ENCODE measurements at regions not wholly inside any gene's neighbourhood (a gene's known extent, or its start where the extent isn't known, plus 50 kb on each side); places are given as distances from the start of the nearest gene placed in this dataset.

DNA sequence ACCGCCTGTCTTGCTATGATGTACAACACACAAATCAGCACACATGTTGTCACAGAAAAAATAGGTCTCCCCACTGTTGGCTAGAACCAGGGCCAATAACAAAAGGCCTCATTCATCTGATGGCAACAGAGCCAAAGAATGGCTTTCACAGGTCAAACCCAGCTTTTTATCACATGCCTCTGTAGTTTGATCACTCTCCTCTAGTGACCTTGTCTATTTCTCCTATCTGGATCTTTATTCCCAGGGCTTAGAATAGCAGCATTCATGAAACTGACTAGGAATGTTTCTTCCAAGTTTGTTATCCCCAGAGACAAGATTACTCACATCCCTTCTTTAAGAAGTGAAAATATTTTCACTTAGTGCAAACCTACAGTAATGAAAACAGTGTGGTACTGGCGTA lies 285.8 kb upstream of the GYPC start:
- Histone ChIP-seq H3K27me3 (no peaks in the 10 kb centered on the region), H3K36me3 (no peaks in the 10 kb centered on the region), H3K9me3 (no peaks in the 10 kb centered on the region), H3K4me1 (ENCODE audit: insufficient read depth) (no peaks in the 10 kb centered on the region), H3K27ac (no peak overlapping the region), H3K4me3 (no peak overlapping the region)
- TF ChIP-seq POLR2A (IDR thresholded peaks at IDR 0.05) (no peak), EP300 (IDR thresholded peaks at IDR 0.05) (no peak), CTCF (IDR thresholded peaks at IDR 0.05) (no peak)
- DNase-seq: no peak
- WGBS, 3 donors: 47 to 61% (median 50%) methylated on average over 2 of the region's 2 CpGs
- intact Hi-C loops (cut with DNase I): loop anchor here in 1 of 4 donors (10.0 kb wide), 1 partner anchor 415 kb away; no protein-coding TSS in a partner anchor

- H3K4me3 ChIP-seq: no peak overlapping the region
- H3K27ac ChIP-seq: no peak overlapping the region
- no peak for DNase-seq
- no peaks in the 10 kb centered on the region for H3K9me3 ChIP-seq
- H3K4me1 ChIP-seq (ENCODE audit: insufficient read depth): no peaks in the 10 kb centered on the region
- intact Hi-C loops (cut with DNase I): loop anchor here in 1 of 4 donors (10.0 kb wide), 1 partner anchor 412 kb away; no protein-coding TSS in a partner anchor
- WGBS, 3 donors: 96 to 99% (median 97%) methylated on average over 4 of the region's 4 CpGs
- TF ChIP-seq EP300 (IDR thresholded peaks at IDR 0.05) (no peak), POLR2A (IDR thresholded peaks at IDR 0.05) (no peak), CTCF (IDR thresholded peaks at IDR 0.05) (no peak)
- no peaks in the 10 kb centered on the region for H3K27me3 ChIP-seq
- no peaks in the 10 kb centered on the region for H3K36me3 ChIP-seq
Observed at GRCh38 chr2:126372406-126372805, 283.6 kb upstream of the GYPC start.

GRCh38 chr2:126378176-126378575 lies 277.8 kb upstream of the GYPC start:
- no peak for TF ChIP-seq POLR2A (IDR thresholded peaks at IDR 0.05)
- Histone ChIP-seq H3K9me3 (no peaks in the 10 kb centered on the region), H3K36me3 (no peaks in the 10 kb centered on the region), H3K27ac (no peak overlapping the region), H3K27me3 (peaks cover 2% of the 10 kb centered on the region), H3K4me1 (ENCODE audit: insufficient read depth) (peaks cover 2% of the 10 kb centered on the region), H3K4me3 (no peak overlapping the region)
- intact Hi-C loops (cut with DNase I): loop anchor here in 1 of 4 donors (10.0 kb wide), 1 partner anchor 407 kb away; no protein-coding TSS in a partner anchor
- DNase-seq: no peak
- 82 to 97% (median 86%) methylated on average over 1 of the region's 1 CpG for WGBS, 3 donors

DNA sequence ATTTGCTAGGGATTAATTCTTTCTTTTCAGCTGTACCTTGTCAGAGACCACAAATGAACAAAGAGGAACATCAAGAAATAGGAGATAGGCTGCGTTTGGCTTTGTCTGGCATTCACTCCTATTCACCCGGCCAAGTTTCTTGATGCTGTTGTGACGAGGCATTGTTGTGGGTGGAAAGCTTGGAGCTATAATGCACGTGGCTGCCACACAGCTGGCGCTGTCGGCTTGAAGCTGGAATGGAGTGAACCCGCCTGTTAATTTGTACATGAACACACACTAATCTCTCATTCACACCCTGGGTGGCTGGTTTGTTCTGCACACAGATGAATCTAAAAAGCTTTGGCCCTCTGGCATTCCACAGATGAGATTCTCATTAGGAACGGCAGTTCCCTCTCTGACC lies 274.9 kb upstream of the GYPC start:
- peaks cover 2% of the 10 kb centered on the region for H3K4me1 ChIP-seq (ENCODE audit: insufficient read depth)
- no peak for TF ChIP-seq EP300 (IDR thresholded peaks at IDR 0.05)
- peaks cover 2% of the 10 kb centered on the region for H3K27me3 ChIP-seq
- H3K27ac ChIP-seq: no peak overlapping the region
- H3K4me3 ChIP-seq: no peak overlapping the region
- peak in 2 of 5 donors; percentile 33 to 57 for DNase-seq
- H3K36me3 ChIP-seq: no peaks in the 10 kb centered on the region
- WGBS, 3 donors: 19 to 40% (median 30%) methylated on average over 8 of the region's 8 CpGs
- no peaks in the 10 kb centered on the region for H3K9me3 ChIP-seq
- intact Hi-C loops (cut with DNase I): no loop called here

DNA sequence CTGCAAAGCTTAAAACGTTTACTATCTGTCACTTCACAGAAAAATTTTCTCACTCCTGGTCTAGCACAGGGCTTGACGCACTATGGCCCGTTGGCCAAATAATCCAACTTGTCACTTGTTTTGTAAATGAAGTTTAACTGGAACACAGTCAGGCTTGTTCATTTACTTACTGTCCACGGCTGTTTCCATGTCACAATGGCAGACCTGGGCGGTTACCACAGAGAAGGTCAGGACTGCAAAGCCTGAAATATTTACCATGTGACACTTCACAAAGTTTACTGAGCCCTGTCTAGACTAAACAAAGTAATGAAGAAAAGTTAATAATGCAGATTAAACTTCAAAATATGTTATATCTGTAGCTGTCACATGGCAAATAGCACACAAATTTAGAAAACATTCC lies 273.0 kb upstream of the GYPC start:
- WGBS, 3 donors: 70 to 88% (median 73%) methylated on average over 5 of the region's 5 CpGs
- Histone ChIP-seq H3K27ac (no peak overlapping the region), H3K27me3 (peaks cover 2% of the 10 kb centered on the region), H3K36me3 (no peaks in the 10 kb centered on the region), H3K4me3 (no peak overlapping the region), H3K4me1 (ENCODE audit: insufficient read depth) (peaks cover 2% of the 10 kb centered on the region), H3K9me3 (no peaks in the 10 kb centered on the region)
- TF ChIP-seq CTCF (IDR thresholded peaks at IDR 0.05) (no peak), POLR2A (IDR thresholded peaks at IDR 0.05) (no peak), EP300 (IDR thresholded peaks at IDR 0.05) (no peak)
- no peak for DNase-seq
- intact Hi-C loops (cut with DNase I): no loop called here
